Hematopoietic multipotent progenitor cell treated with erythropoietin and hydrocortisone succinate and interleukin-3 and kit ligand, for 4 days (in vitro differentiated cells): ENCODE measurements at regions not wholly inside any gene's neighbourhood (a gene's known extent, or its start where the extent isn't known, plus 50 kb on each side); places are given as distances from the start of the nearest gene placed in this dataset.

Experiments
- DNase-seq: peaks from one replicate; pipeline ENCODE4 v3.0.0-alpha.2; 2015

DNA sequence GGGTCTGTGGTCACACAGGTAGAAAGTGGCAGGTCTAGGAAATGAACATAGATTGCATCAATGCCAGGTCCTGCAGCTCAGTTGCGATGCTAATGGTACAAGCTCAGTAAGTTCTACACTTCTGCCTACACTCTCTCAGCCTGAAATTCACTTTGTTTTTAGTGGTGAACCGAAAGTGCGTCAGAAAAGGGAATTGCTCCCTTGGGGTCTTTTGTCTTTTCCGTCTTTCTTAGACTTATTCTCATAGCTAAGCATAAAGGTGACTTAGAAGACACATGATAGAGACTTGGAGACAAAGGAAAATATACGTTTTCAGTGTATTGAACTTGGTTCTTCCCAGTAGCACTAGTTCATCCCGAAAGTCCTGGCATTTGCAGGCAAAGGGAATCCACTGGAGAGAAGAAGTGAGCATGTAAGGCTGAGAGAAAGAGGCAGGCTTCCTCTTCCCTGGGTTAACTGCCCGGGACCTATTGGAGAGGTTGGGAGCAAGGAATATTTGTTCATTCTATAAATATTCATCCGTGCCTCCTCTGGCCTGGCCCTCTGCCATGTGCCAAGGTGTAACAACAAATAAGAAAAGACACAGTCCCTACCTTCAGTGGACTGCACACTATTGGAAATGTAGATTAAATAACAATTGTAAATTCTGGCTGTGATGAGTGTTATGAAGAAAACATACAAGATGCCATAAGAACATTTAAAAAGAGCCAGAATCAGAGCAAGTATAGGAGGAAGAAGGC lies 785.8 kb downstream of the MED13L start:
- no peak for DNase-seq

DNA sequence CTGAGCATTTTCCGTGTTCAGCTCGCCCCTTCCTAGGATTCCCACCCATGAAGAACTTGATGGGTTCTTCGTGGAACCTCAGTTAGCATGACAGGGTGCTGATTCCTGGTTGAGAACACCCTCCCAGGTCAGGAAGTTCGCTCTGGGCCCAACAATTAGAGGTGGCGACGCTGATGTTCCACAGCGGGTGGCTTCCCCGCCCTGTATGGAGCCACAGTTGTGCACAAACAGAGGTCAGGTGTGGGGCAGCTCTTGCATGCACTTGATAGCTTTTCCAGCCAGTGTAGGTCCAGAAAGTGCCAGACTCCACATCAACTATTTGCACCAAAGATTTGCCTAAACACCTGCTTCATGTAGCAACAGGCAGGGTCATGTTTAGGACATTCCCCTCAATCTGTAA lies 788.2 kb downstream of the MED13L start:
- no peak for DNase-seq

DNA sequence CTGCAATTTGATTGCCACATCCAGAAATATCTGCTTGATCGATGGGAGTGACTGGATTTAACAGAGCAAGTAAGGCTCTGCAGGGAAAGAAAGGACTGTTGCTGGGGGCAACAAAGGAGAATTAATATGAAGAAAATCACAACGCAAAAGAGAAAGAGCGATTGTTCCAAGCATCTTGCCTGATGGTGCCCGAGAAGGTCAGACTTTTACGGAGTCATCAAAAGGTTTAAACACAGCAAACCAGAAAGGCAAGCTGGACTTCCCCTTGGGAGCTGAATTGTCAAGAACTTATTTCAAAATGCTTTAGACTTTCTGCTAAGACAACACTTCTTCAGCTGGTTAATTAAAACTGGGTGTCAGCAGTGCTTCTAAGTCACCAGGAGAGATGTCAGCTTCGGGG lies 791.5 kb downstream of the MED13L start:
- no peak for DNase-seq

DNA sequence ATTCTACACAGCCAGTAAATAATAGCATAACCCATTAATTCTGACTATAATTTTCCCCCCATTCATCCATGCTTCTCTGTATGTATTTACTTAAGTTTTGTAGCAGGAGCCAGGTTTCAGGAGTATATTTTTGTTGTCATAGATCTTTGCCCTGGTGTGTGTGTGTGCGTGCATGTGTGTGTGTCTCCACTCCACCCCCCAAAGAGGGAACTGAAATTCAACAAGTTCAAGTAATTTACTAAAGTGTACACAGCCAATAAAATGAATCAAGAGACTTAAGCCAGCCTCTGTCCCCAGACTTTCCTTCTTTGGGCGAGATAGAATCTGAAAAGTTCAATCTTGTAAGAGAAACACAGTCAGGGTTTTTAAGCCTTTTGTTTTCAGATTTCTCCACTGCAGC lies 792.0 kb downstream of the MED13L start:
- DNase-seq: no peak

- no peak for DNase-seq
Observed at GRCh38 chr12:115482943-115483342, 794.5 kb downstream of the MED13L start.

GRCh38 chr12:115481141-115481540 lies 796.4 kb downstream of the MED13L start:
- DNase-seq: no peak

DNA sequence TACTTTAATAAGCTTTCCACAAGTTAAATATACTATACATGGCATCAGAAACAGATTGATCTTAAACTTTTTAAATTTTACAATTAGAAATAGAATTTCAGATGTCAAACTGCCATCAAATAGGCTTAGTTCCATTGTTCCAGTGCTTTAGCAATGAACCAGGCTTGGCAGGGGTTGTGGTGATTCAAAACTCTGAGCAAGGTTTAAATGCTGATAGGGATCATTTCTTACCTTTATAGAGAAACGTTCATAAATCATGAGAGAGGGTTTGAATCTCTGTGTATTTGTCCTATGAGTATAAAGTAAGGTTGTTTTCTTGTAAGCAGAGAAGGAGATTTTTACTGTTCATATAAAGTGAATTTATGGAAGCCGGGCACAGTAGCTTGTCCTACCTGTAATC lies 794.5 kb upstream of the TBX3 start:
- DNase-seq: no peak

- no peak for DNase-seq
Observed at GRCh38 chr12:115474539-115475353, 790.8 kb upstream of the TBX3 start.

DNA sequence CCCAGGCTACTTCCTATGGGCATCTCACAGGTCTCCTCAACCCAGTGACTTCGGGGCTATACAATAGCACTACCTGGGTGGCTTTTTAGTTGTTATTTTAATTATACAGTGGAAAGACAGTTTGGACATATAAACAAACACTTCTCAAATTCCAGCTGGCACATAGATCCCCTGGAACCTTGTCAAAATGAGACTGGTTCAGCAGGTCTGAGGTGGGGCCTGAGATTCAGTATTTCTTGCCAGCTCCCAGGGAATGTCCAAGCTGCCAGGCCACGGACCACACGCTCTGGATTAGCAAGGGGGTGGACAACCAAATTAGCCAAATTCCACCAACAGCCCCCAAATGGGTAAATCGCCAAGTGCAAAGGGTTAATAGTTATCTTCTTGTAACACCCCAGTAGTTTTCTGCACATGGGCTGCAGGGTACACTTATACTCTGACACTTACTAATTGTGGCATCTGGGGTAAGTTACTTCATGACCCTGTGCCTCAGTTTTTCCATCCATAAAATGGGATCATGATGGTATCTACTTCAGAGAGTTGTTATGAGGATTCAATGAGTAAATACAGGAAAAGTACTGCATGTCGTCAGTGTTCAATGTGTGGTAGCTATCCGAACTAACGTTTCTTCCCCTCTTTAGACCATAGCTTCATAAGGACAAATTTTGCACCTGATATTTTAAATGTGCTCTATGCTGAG lies 789.4 kb upstream of the TBX3 start:
- no peak for DNase-seq

DNA sequence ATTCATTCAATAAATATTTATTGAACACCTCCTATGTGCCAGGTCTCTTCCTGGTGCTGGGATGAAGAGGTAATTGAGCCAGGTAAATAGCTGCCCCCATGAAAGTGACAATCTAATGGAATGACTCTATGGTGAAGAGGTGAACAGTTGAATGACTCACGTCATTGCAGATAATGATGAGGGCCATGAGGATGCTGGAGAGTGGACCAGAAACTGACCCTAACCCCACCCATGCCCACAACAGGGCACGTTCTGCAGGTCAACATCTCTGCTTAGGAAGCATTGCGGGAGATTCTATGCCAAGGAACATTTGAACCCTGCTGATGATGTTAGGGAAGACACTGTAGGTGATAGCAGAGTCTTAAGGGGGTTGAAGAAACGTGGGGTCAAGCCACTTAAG lies 788.9 kb upstream of the TBX3 start:
- DNase-seq: no peak

GRCh38 chr12:115470977-115471376 lies 787.0 kb upstream of the TBX3 start:
- no peak for DNase-seq

GRCh38 chr12:115470526-115470925 lies 786.6 kb upstream of the TBX3 start:
- DNase-seq: no peak

DNA sequence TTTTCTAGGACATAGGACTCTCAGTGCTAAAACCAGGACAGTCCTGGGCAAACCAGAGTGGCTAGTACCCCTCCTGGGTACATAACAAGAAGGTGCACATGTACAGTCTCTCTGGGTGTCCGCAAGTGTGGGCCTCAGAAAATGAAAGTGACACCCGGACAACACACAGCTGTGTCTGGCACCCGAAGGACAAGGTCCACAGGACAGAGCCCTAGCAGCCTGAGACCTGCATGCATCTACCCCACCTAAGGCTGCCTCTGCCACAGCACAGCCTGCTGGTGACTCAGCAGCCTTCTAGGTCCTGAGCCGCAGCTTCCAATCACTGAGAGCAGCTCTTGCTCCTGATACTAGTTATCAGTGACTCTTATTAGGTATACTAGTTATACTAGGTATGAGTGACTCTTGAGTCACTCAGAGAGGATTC lies 784.1 kb upstream of the TBX3 start:
- no peak for DNase-seq

DNA sequence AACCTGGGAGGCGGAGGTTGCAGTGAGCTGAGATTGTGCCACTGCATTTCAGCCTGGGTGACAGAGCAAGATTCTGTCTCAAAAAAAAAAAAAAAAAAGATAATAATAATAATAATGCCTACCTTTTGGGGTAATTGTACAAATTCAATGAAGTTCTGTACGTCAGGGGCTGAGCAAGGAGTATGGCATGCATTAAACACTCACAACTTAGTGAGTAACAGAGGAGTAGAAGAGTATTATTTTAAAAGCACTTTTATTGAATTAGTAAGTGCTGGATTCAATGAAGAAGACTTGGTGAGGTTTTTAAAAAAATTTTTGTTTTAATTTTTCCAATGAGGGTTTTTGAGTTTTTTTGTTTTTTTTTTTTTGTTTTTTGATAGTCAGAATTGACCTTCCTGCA lies 783.6 kb upstream of the TBX3 start:
- no peak for DNase-seq

- DNase-seq: no peak
Observed at GRCh38 chr12:115466076-115466475, 782.1 kb upstream of the TBX3 start.

GRCh38 chr12:115464661-115465060 lies 780.7 kb upstream of the TBX3 start:
- DNase-seq: no peak

- DNase-seq: no peak
Observed at GRCh38 chr12:115464111-115464581, 780.2 kb upstream of the TBX3 start.

DNA sequence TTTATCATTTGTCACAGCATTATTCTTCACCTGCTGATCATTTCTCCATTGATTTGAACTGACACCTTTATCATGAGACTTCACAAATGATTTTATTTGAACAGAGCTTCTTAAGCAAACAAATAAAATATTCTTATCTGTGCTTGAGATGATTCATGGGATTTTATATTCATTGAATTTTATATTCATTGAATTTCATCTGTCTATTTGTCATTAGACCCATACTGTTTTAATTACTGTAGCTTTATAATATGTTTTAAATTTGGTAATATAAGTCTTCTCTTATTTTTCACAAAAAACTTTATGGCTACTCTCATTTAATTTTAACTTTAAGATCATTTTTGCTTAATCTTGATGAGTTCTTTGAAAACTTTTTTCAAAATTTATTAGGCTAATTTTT lies 777.4 kb upstream of the TBX3 start:
- no peak for DNase-seq

DNA sequence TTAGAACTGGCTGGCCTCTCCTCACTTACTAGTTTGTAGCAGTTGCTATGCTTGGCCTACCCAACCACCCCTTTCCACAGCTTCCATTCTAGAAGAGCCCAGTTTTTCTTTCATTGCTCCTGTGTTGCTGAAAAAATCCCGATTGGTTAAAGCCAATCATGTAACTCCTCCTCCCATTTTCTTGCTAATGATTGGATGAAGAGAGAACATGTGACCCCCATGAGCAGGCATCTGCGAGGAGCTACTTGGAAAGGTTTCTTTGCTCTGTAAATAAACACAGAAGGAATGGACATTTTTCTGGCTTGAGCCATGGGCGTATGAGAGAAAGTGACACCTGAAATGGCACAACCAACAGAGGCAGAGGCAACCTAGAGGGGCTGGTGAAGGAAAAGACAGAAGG lies 773.8 kb upstream of the TBX3 start:
- no peak for DNase-seq

DNA sequence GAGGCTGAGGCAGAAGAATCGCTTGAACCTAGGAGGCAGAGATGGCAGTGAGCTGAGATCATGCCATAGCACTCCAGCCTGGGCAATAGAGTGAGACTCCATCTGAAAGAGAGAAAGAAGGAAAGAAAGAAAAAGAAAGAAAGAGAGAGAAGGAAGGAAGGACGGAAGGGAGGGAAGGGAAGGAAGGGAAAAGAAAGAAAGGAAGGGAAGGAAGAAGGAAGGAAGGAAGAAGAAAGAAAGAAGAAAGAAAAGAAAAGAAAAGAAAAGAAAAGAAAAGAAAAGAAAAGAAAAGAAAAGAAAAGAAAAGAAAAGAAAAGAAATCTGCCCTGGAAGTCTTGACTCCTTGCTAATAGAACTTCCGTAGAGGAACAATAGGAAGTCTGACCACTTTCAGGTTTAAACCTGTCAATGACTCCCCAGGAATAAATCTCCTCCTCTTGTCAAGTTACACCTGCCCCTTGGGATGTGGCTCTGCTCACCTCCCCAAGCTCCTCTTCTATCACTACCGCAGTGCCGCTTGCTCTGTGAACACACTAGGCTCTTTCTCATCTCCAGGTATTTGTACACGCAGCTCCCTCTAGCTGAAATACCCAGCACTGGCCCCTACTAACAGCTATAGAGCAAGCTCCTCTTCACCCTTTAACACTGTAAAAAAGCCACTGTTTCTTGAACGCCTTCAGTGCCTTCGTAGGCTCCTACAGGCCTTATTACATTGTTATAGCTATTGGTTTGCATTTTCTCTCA lies 773.1 kb upstream of the TBX3 start:
- DNase-seq: no peak

DNA sequence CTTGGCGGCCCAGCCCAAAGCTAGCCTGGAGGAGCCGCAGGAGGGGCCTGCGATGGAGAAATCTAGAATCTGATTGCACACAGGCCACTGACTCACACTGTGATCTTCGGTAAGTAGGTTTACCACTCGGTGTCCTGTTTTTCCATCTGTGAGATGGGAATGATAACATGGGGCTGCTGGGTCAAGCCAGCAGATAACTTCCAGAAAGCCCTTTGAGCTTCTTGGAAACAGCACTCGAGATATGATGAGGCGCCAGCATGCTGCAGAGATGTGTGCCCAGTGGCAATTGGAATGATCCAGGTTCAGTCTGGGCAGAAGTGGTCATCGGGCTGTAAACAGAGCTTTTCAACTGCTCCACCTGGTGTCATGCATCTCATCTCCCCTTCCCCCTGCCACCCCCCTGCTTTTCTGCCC lies 771.3 kb upstream of the TBX3 start:
- no peak for DNase-seq

DNA sequence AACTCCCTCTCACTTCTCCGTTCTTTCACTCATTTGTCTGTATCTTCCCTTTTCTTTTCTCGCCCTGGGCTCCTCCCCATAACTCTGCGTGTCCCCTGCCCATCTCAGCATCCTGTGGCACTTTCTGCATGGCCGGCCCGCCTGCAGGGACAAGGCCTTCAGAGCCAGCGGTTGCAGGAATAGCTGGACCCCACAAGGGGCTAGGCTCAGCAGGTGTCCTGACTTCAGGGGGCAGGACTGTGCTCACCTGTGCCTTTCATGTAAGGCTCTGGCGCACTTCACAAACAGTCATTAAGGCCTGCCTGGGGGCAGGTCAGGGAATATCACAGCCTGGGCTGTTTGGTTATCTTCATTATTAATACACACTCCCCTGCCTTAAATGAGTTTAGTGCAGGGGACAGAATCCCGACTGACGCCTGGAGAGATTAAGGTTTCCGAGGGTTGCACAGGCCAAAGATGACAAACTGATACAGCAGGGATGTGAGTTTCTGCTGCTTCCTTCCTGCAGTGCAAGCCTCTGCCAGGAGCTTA lies 768.8 kb upstream of the TBX3 start:
- no peak for DNase-seq
